ENCODE measurements at regions not wholly inside any gene's neighbourhood (a gene's known extent, or its start where the extent isn't known, plus 50 kb on each side); places are given as distances from the start of the nearest gene placed in this dataset.

- no peak for TF ChIP-seq CTCF (conservative IDR thresholded peaks at IDR 0.05; ENCODE audit: low read depth, low read length)
- no peak for TF ChIP-seq EZH2phosphoT487 (IDR thresholded peaks at IDR 0.05; ENCODE audit: borderline replicate concordance, low read length)
- TF ChIP-seq EZH2 (IDR thresholded peaks at IDR 0.05; ENCODE audit: low read length, unreplicated experiment): no peak
These were observed 194.4 kb downstream of the FOXA2 start for GRCh38 chr20:22389836-22390542.

Measured in PC-3 (cell line).